GM23248 (cell line): ENCODE measurements at regions not wholly inside any gene's neighbourhood (a gene's known extent, or its start where the extent isn't known, plus 50 kb on each side); places are given as distances from the start of the nearest gene placed in this dataset.

Experiments
- EZH2 ChIP-seq: fragments of 200-600 bp; sonication (generic); IDR thresholded peaks from 2 replicates; pipeline ENCODE4 v1.6.1; 2018; ENCODE audit warnings: antibody characterized with exemption, mild to moderate bottlenecking; ENCODE audit not compliant: insufficient read depth, poor library complexity, severe bottlenecking
- EZH2phosphoT487 ChIP-seq: fragments of 200-600 bp; sonication (generic); IDR thresholded peaks from 2 replicates; pipeline ENCODE4 v1.6.1; 2018; ENCODE audit warnings: antibody characterized with exemption, moderate library complexity, mild to moderate bottlenecking, low read depth; ENCODE audit not compliant: insufficient read depth

DNA sequence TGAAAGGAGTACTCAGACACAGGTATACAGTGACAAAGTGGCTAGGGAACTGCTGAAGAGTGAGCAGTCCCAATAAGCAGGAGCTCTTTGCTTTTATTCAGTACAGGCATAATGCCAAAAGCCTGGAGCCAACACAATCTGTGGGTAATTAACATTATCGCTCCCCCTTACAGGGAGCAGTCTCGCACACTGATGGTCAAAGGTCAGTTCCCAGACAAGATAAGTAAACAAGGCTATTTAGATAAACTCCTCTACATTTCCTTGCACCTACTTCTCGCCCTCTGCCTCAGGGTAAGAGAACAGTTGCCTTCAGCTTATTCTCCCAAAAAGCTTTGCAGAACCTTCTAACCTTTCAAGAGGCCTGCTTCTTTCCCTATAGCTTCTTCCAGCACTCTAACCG lies 73.9 kb upstream of the TAF9B start:
- TF ChIP-seq EZH2 (no peak), EZH2phosphoT487 (no peak)
